SK-N-SH (cell line): ENCODE measurements at regions not wholly inside any gene's neighbourhood (a gene's known extent, or its start where the extent isn't known, plus 50 kb on each side); places are given as distances from the start of the nearest gene placed in this dataset.

Experiments used
- CTCF ChIA-PET: fragments of 300-600, 350-600 bp; formaldehyde crosslinking; extraction: SDS; loops from one replicate; lab custom pipeline; 2021; lab: Yijun Ruan, JAX
- POLR2A ChIA-PET: fragments of 350-600 bp; sonication (Branson Sonifier 250); formaldehyde crosslinking; extraction: SDS; loops from one replicate; lab custom pipeline; 2020; ENCODE audit warnings: antibody characterized with exemption, inconsistent platforms; lab: Yijun Ruan, JAX
- DNase-seq: peaks from one replicate; pipeline ENCODE4 v3.0.0; 2012
- H2AFZ ChIP-seq: fragments of 200-600 bp; sonication (generic); 2 replicates; pipeline ENCODE4 v1.8.1; 2016; ENCODE audit warnings: antibody characterized with exemption, mild to moderate bottlenecking, low read depth
- H3F3A ChIP-seq: fragments of 200-600 bp; sonication (generic); replicated peaks from 2 replicates; pipeline ENCODE3; 2016; ENCODE audit warnings: antibody characterized with exemption, mild to moderate bottlenecking; ENCODE audit not compliant: insufficient read depth
- H3K27ac ChIP-seq, 2 experiments: fragments of 200-500 bp in 1 of 2; fragments of 200-600 bp in 1 of 2; sonication (Bioruptor generic) in 1 of 2; sonication (generic), shearing (Covaris generic) in 1 of 2; 2 replicates each; pipeline versions ENCODE4 v1.5.1 to v1.6.1; 2014 to 2016; ENCODE audit warnings: low read depth in 2 of 2, inconsistent platforms in 1 of 2, low read length in 1 of 2, mild to moderate bottlenecking in 1 of 2, mixed read lengths in 1 of 2
- H3K27me3 ChIP-seq: fragments of 200-600 bp; sonication (generic), shearing (Covaris generic); 2 replicates; pipeline ENCODE4 v1.6.1; 2016; ENCODE audit warnings: mixed run types; ENCODE audit not compliant: insufficient read depth
- H3K36me3 ChIP-seq, 2 experiments: fragments of 200-500 bp in 1 of 2; fragments of 200-600 bp in 1 of 2; sonication (Bioruptor generic) in 1 of 2; sonication (generic) in 1 of 2; replicated peaks in 1 of 2; 2 replicates each; pipeline versions ENCODE3 to v1.5.1; 2014 to 2016; ENCODE audit warnings: low read length in 1 of 2, mild to moderate bottlenecking in 1 of 2; ENCODE audit not compliant: insufficient read depth in 2 of 2, control insufficient read depth in 1 of 2
- H3K4me1 ChIP-seq, 2 experiments: fragments of 200-500 bp in 1 of 2; fragments of 200-600 bp in 1 of 2; sonication (Bioruptor generic) in 1 of 2; sonication (generic), shearing (Covaris generic) in 1 of 2; 2 replicates each; pipeline versions ENCODE4 v1.5.1 to v1.6.1; 2014 to 2016; ENCODE audit warnings: low read depth in 1 of 2, low read length in 1 of 2, mixed run types in 1 of 2; ENCODE audit not compliant: insufficient read depth in 2 of 2, control insufficient read depth in 1 of 2
- H3K4me2 ChIP-seq: fragments of 200-600 bp; sonication (generic), shearing (Covaris generic); 2 replicates; pipeline ENCODE4 v1.6.1; 2017; ENCODE audit warnings: mixed run types
- H3K4me3 ChIP-seq, 2 experiments: fragments of 200-500 bp in 1 of 2; fragments of 200-600 bp in 1 of 2; sonication (Bioruptor generic) in 1 of 2; sonication (generic), shearing (Covaris generic) in 1 of 2; 2 replicates each; pipeline versions ENCODE4 v1.5.1 to v1.8.1; 2014 to 2016; ENCODE audit warnings: low read depth in 2 of 2, inconsistent platforms in 1 of 2, low read length in 1 of 2, mild to moderate bottlenecking in 1 of 2, mixed read lengths in 1 of 2, moderate library complexity in 1 of 2
- H3K79me2 ChIP-seq: fragments of 200-600 bp; sonication (generic); 2 replicates; pipeline ENCODE4 v1.8.1; 2017; ENCODE audit warnings: mild to moderate bottlenecking; ENCODE audit not compliant: insufficient read depth
- H3K9ac ChIP-seq: fragments of 200-600 bp; sonication (generic); 2 replicates; pipeline ENCODE4 v1.6.1; 2017; ENCODE audit warnings: mixed run types
- H3K9me2 ChIP-seq: fragments of 200-600 bp; sonication (generic); 2 replicates; pipeline ENCODE4 v1.6.1; 2017; ENCODE audit warnings: mixed run types
- H3K9me3 ChIP-seq: fragments of 200-600 bp; sonication (generic); 2 replicates; pipeline ENCODE4 v1.6.1; 2017; ENCODE audit warnings: mixed run types, mild to moderate bottlenecking, moderate library complexity
- H4K20me1 ChIP-seq: fragments of 200-600 bp; sonication (generic); 2 replicates; pipeline ENCODE4 v1.6.1; 2017; ENCODE audit warnings: mild to moderate bottlenecking, mixed run types; ENCODE audit not compliant: insufficient read depth
- CHD2 ChIP-seq: fragments of 150-350 bp; IDR thresholded peaks from 2 replicates; pipeline ENCODE4 v1.6.1; 2018; ENCODE audit warnings: low read length; ENCODE audit not compliant: partially characterized antibody
- EP300 ChIP-seq, 2 experiments: IDR thresholded peaks; 2 replicates each; pipeline versions ENCODE4 v1.4.0 to v1.6.1; 2012; ENCODE audit warnings: borderline replicate concordance in 1 of 2, low read depth in 1 of 2, low read length in 1 of 2
- FOSL2 ChIP-seq: IDR thresholded peaks from 2 replicates; pipeline ENCODE4 v1.4.0; 2012; ENCODE audit warnings: low read depth, mild to moderate bottlenecking, moderate library complexity, borderline replicate concordance
- GATA2 ChIP-seq: sonication (generic); formaldehyde crosslinking; IDR thresholded peaks from 2 replicates; pipeline ENCODE4 v1.5.0; 2020; ENCODE audit warnings: mild to moderate bottlenecking, missing genetic modification reagents
- JUND ChIP-seq: IDR thresholded peaks from 2 replicates; pipeline ENCODE4 v1.4.0; 2012
- MEF2A ChIP-seq: IDR thresholded peaks from 2 replicates; pipeline ENCODE4 v1.4.0; 2012; ENCODE audit warnings: low read depth, borderline replicate concordance
- NFIC ChIP-seq: IDR thresholded peaks from 2 replicates; pipeline ENCODE4 v1.4.0; 2012; ENCODE audit warnings: borderline replicate concordance
- POLR2AphosphoS5 ChIP-seq: IDR thresholded peaks from 2 replicates; pipeline ENCODE4 v1.6.1; 2012; ENCODE audit warnings: low read depth, low read length
- RXRA ChIP-seq: IDR thresholded peaks from 2 replicates; pipeline ENCODE4 v1.4.0; 2012; ENCODE audit warnings: low read depth, mild to moderate bottlenecking, borderline replicate concordance
- SMC3 ChIP-seq: IDR thresholded peaks from 2 replicates; pipeline ENCODE4 v1.6.1; 2012; ENCODE audit warnings: low read depth, low read length, improper control_type of control experiment
- TCF12 ChIP-seq: IDR thresholded peaks from 2 replicates; pipeline ENCODE4 v1.4.0; 2012
- TEAD4 ChIP-seq: IDR thresholded peaks from 2 replicates; pipeline ENCODE4 v1.4.0; 2012; ENCODE audit warnings: mild to moderate bottlenecking, borderline replicate concordance; ENCODE audit not compliant: insufficient read depth
- YY1 ChIP-seq: IDR thresholded peaks from 2 replicates; pipeline ENCODE4 v1.4.0; 2012; ENCODE audit warnings: low read depth, mild to moderate bottlenecking
- WGBS: methylation state at CpG from one replicate; pipeline ENCODE4 v1.1.6; 2017; ENCODE audit warnings: low lambda C conversion rate; 5-methylcytosine and 5-hydroxymethylcytosine counted together
- TF ChIP-seq, protein P1 (sequence below): IDR thresholded peaks from 2 replicates; pipeline ENCODE4; 2012
- TF ChIP-seq, protein P2 (sequence below): fragments of 150-350 bp; IDR thresholded peaks from 2 replicates; pipeline ENCODE4 v1.6.1; 2016; ENCODE audit warnings: mild to moderate bottlenecking, low read depth, low read length
- TF ChIP-seq, protein P3 (sequence below): IDR thresholded peaks from 2 replicates; pipeline ENCODE4 v1.4.0; 2012; ENCODE audit warnings: low read depth, borderline replicate concordance
- TF ChIP-seq, protein P4 (sequence below): IDR thresholded peaks from 2 replicates; pipeline ENCODE4 v1.4.0; 2012; ENCODE audit warnings: low read depth, borderline replicate concordance
- TF ChIP-seq, protein P5 (sequence below): fragments of 150-350 bp; IDR thresholded peaks from 2 replicates; pipeline ENCODE4 v1.6.1; 2017; ENCODE audit warnings: antibody characterized with exemption, low read length, low read depth, borderline replicate concordance
- TF ChIP-seq, protein P6 (sequence below): IDR thresholded peaks from 2 replicates; pipeline ENCODE4 v1.4.0; 2012; ENCODE audit warnings: low read depth

DNA sequence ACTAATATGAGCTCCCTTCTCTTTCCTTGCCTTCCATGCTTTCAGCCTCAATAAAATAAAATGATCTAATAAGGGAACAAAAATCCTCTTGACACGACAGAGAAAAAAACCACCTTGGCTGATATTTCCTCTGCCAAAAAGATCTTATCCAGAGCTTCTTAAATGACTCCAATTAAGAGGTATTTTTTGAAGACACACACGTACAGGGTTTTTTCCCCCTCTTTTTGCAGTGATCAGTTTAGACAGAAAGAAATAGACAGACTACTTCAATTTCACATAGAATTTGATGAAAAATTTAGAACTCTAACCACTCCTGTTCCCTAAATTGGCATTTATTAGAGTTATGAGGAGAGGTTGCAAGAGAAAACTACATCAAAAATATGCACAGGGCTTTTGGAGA lies 217.2 kb upstream of the CDH11 start:
- Histone ChIP-seq H3K9ac (no peak overlapping the region), H3K9me3 (no peaks in the 10 kb centered on the region), H3K4me3 (no peak overlapping the region), H3K27me3 (no peaks in the 10 kb centered on the region), H3K4me1 (peaks cover 3 to 22% of the 10 kb centered on the region in 2 experiments; a peak in 3 of 4 replicates), H3K79me2 (no peaks in the 10 kb centered on the region), H3F3A (peaks cover 8% of the 10 kb centered on the region), H3K27ac (peak overlapping the region in 1 of 2 experiments; percentile 55; a peak in 1 of 4 replicates), H4K20me1 (no peaks in the 10 kb centered on the region), H3K4me2 (no peak overlapping the region), H3K36me3 (no peaks in the 10 kb centered on the region), H2AFZ (peak overlapping the region; percentile 18; the same call in 1 of the 2 replicates), H3K9me2 (no peaks in the 10 kb centered on the region)
- ChIA-PET POLR2A (no interaction called here), CTCF (interaction anchor here (1.1 kb wide), 1 partner anchor 10 kb away, joined by 3 read pairs; no protein-coding TSS in a partner anchor)
- DNase-seq: no peak
- WGBS: 8% methylated on average over 2 of the region's 2 CpGs
- TF ChIP-seq, protein P1, sequence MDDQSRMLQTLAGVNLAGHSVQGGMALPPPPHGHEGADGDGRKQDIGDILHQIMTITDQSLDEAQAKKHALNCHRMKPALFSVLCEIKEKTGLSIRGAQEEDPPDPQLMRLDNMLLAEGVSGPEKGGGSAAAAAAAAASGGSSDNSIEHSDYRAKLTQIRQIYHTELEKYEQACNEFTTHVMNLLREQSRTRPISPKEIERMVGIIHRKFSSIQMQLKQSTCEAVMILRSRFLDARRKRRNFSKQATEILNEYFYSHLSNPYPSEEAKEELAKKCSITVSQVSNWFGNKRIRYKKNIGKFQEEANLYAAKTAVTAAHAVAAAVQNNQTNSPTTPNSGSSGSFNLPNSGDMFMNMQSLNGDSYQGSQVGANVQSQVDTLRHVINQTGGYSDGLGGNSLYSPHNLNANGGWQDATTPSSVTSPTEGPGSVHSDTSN: 0 out of 2 replicates have a peak, but pooled peaks have one; percentile 47
- TF ChIP-seq, protein P2, sequence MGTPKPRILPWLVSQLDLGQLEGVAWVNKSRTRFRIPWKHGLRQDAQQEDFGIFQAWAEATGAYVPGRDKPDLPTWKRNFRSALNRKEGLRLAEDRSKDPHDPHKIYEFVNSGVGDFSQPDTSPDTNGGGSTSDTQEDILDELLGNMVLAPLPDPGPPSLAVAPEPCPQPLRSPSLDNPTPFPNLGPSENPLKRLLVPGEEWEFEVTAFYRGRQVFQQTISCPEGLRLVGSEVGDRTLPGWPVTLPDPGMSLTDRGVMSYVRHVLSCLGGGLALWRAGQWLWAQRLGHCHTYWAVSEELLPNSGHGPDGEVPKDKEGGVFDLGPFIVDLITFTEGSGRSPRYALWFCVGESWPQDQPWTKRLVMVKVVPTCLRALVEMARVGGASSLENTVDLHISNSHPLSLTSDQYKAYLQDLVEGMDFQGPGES: no peak
- TF ChIP-seq TCF12 (peak; percentile 51), EP300 (IDR thresholded peaks at IDR 0.05; ENCODE audit: borderline replicate concordance in 1 of 2, low read depth in 1 of 2, low read length in 1 of 2) (peak in 1 of 2 experiments; percentile 62; a peak in 1 of 4 replicates)

DNA sequence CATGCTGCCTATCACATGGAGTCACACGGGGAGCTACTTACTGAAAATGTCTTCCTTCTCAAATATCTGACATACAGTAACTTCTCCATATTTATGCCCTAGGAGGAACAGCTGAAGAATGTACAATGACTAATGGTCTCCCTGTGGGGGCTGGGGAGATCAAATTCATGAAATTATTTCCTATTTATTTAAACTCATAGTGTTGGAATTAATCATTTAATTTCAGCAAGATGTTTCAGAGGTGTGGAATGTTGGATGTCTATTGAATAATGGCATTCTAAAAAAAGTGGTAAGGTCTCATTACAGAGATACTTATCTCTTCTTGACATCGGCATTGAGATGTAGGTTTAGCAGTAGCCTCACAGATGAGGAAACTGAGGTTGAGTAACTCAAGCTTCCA lies 214.3 kb upstream of the CDH11 start:
- no peaks in the 10 kb centered on the region for H3K36me3 ChIP-seq
- H4K20me1 ChIP-seq: no peaks in the 10 kb centered on the region
- peak overlapping the region; percentile 45 for H3K4me2 ChIP-seq
- ChIA-PET CTCF (interaction anchor here (0.6 to 0.7 kb wide), 2 partner anchors 14 to 935 kb away, joined by 3 read pairs; no protein-coding TSS in a partner anchor), POLR2A (no interaction called here)
- 0 out of 2 replicates have a peak overlapping the region, but pooled peaks have one; percentile 4 for H3K9ac ChIP-seq
- H3F3A ChIP-seq: peaks cover 8% of the 10 kb centered on the region
- H3K9me3 ChIP-seq: no peaks in the 10 kb centered on the region
- H2AFZ ChIP-seq: peak overlapping the region; percentile 80; the same call in 1 of the 2 replicates
- no peaks in the 10 kb centered on the region for H3K79me2 ChIP-seq
- H3K27ac ChIP-seq: peak overlapping the region in 1 of 2 experiments; percentile 50; a peak in 2 of 4 replicates
- H3K27me3 ChIP-seq: no peaks in the 10 kb centered on the region
- no peak for DNase-seq
- H3K4me3 ChIP-seq: no peak overlapping the region
- H3K4me1 ChIP-seq: peaks cover 0 to 22% of the 10 kb centered on the region in 2 experiments; a peak in 3 of 4 replicates
- TF ChIP-seq TCF12 (peak; percentile 85), POLR2AphosphoS5 (peak; percentile 40; the same call in 1 of the 2 replicates), SMC3 (no peak), TEAD4 (peak; percentile 88; the same call in 1 of the 2 replicates), CHD2 (no peak), GATA2 (no peak), NFIC (peak; percentile 51; the same call in 1 of the 2 replicates), YY1 (peak; percentile 65; the same call in 1 of the 2 replicates), EP300 (IDR thresholded peaks at IDR 0.05; ENCODE audit: borderline replicate concordance in 1 of 2, low read depth in 1 of 2, low read length in 1 of 2) (peak; percentile 30 to 94; a peak in 3 of 4 replicates), RXRA (peak; percentile 72; the same call in 1 of the 2 replicates), JUND (peak; percentile 90), MEF2A (peak; percentile 85), FOSL2 (peak; percentile 95)
- TF ChIP-seq, protein P1: peak; percentile 82
- TF ChIP-seq, protein P3, sequence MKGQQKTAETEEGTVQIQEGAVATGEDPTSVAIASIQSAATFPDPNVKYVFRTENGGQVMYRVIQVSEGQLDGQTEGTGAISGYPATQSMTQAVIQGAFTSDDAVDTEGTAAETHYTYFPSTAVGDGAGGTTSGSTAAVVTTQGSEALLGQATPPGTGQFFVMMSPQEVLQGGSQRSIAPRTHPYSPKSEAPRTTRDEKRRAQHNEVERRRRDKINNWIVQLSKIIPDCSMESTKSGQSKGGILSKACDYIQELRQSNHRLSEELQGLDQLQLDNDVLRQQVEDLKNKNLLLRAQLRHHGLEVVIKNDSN: no peak
- TF ChIP-seq, protein P4, sequence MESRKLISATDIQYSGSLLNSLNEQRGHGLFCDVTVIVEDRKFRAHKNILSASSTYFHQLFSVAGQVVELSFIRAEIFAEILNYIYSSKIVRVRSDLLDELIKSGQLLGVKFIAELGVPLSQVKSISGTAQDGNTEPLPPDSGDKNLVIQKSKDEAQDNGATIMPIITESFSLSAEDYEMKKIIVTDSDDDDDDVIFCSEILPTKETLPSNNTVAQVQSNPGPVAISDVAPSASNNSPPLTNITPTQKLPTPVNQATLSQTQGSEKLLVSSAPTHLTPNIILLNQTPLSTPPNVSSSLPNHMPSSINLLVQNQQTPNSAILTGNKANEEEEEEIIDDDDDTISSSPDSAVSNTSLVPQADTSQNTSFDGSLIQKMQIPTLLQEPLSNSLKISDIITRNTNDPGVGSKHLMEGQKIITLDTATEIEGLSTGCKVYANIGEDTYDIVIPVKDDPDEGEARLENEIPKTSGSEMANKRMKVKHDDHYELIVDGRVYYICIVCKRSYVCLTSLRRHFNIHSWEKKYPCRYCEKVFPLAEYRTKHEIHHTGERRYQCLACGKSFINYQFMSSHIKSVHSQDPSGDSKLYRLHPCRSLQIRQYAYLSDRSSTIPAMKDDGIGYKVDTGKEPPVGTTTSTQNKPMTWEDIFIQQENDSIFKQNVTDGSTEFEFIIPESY: 0 out of 2 replicates have a peak, but pooled peaks have one; percentile 22
- TF ChIP-seq, protein P5, sequence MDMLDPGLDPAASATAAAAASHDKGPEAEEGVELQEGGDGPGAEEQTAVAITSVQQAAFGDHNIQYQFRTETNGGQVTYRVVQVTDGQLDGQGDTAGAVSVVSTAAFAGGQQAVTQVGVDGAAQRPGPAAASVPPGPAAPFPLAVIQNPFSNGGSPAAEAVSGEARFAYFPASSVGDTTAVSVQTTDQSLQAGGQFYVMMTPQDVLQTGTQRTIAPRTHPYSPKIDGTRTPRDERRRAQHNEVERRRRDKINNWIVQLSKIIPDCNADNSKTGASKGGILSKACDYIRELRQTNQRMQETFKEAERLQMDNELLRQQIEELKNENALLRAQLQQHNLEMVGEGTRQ: no peak
- TF ChIP-seq, protein P6, sequence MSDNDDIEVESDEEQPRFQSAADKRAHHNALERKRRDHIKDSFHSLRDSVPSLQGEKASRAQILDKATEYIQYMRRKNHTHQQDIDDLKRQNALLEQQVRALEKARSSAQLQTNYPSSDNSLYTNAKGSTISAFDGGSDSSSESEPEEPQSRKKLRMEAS: peak; percentile 14; the same call in 1 of the 2 replicates
- TF ChIP-seq, all 33 proteins: peak for 13
- no peaks in the 10 kb centered on the region for H3K9me2 ChIP-seq
- WGBS: 25% methylated on average over 2 of the region's 2 CpGs
